Neural cell (in vitro differentiated cells): ENCODE measurements at regions not wholly inside any gene's neighbourhood (a gene's known extent, or its start where the extent isn't known, plus 50 kb on each side); places are given as distances from the start of the nearest gene placed in this dataset.

ENCODE experiments used
- H2AFZ ChIP-seq: fragments of 200-600, 300-800 bp; sonication (generic), shearing (Covaris generic); 2 replicates; pipeline ENCODE4 v1.6.0; 2014; ENCODE audit warnings: low read depth, mild to moderate bottlenecking, antibody characterized with exemption, low read length, moderate library complexity
- H3F3A ChIP-seq: fragments of 200-600 bp; shearing (Covaris generic); 2 replicates; pipeline ENCODE4 v1.6.1; 2016; ENCODE audit warnings: mild to moderate bottlenecking, moderate library complexity, mixed read lengths, antibody characterized with exemption, low read length; ENCODE audit not compliant: insufficient read depth, poor library complexity, severe bottlenecking
- H3K27ac ChIP-seq: fragments of 200-600, 300-800 bp; sonication (generic), shearing (Covaris generic); 2 replicates; pipeline ENCODE4 v1.5.1; 2014; ENCODE audit warnings: mild to moderate bottlenecking, low read length, moderate library complexity
- H3K27me3 ChIP-seq: fragments of 300-800, 200-600 bp; sonication (generic), shearing (Covaris generic); 2 replicates; pipeline ENCODE4 v1.6.0; 2014; ENCODE audit warnings: mild to moderate bottlenecking, low read depth, low read length, moderate library complexity; ENCODE audit not compliant: insufficient read depth
- H3K36me3 ChIP-seq: fragments of 300-800, 200-600 bp; sonication (generic), shearing (Covaris generic); 2 replicates; pipeline ENCODE4 v1.5.1; 2014; ENCODE audit warnings: mild to moderate bottlenecking, antibody characterized with exemption, low read length, moderate library complexity; ENCODE audit not compliant: insufficient read depth
- H3K4me2 ChIP-seq: fragments of 300-800, 200-600 bp; sonication (generic), shearing (Covaris generic); 2 replicates; pipeline ENCODE4 v1.6.0; 2014; ENCODE audit warnings: mild to moderate bottlenecking, low read length
- H3K4me3 ChIP-seq: fragments of 300-800, 200-600 bp; sonication (generic), shearing (Covaris generic); 2 replicates; pipeline ENCODE4 v1.5.1; 2014; ENCODE audit warnings: mild to moderate bottlenecking, low read length, moderate library complexity
- H3K79me2 ChIP-seq: fragments of 200-600 bp; shearing (Covaris generic); replicated peaks from 2 replicates; pipeline ENCODE4 v1.6.0; 2014; ENCODE audit warnings: mild to moderate bottlenecking, low read length, moderate library complexity; ENCODE audit not compliant: insufficient read depth
- H3K9ac ChIP-seq: fragments of 300-800, 200-600 bp; sonication (generic), shearing (Covaris generic); 2 replicates; pipeline ENCODE4 v1.6.1; 2016; ENCODE audit warnings: mild to moderate bottlenecking, low read length, mixed read lengths
- H3K9me2 ChIP-seq: fragments of 200-600 bp; shearing (Covaris generic); 2 replicates; pipeline ENCODE4 v1.6.1; 2016; ENCODE audit warnings: mild to moderate bottlenecking, low read length, mixed read lengths; ENCODE audit not compliant: insufficient read depth
- H3K9me3 ChIP-seq: fragments of 200-600, 300-800 bp; sonication (generic), shearing (Covaris generic); 2 replicates; pipeline ENCODE4 v1.6.1; 2016; ENCODE audit warnings: mild to moderate bottlenecking, mixed run types, low read length, moderate library complexity, mixed read lengths
- H4K20me1 ChIP-seq: fragments of 200-600 bp; shearing (Covaris generic); 2 replicates; pipeline ENCODE4 v1.6.1; 2016; ENCODE audit warnings: mild to moderate bottlenecking, mixed run types; ENCODE audit not compliant: insufficient read depth
- CTCF ChIP-seq: fragments of 450-650 bp; IDR thresholded peaks from 2 replicates; pipeline ENCODE4 v1.5.1; 2014; ENCODE audit warnings: antibody characterized with exemption, mild to moderate bottlenecking, moderate library complexity; ENCODE audit not compliant: poor library complexity, severe bottlenecking
- EP300 ChIP-seq: fragments of 450-650 bp; conservative IDR thresholded peaks from 2 replicates; pipeline ENCODE4 v1.6.1; 2014; ENCODE audit warnings: antibody characterized with exemption, mild to moderate bottlenecking, moderate library complexity; ENCODE audit not compliant: poor library complexity, severe bottlenecking
- EZH2 ChIP-seq: fragments of 200-600, 300-800 bp; shearing (Covaris generic), sonication (generic); IDR thresholded peaks from 2 replicates; pipeline ENCODE4 v1.6.1; 2014; ENCODE audit warnings: antibody characterized with exemption, low read length, borderline replicate concordance, mild to moderate bottlenecking; ENCODE audit not compliant: insufficient read depth, poor library complexity, severe bottlenecking
- MXI1 ChIP-seq: fragments of 450-650 bp; conservative IDR thresholded peaks from 2 replicates; pipeline ENCODE4 v1.6.1; 2014; ENCODE audit warnings: antibody characterized with exemption, mild to moderate bottlenecking; ENCODE audit not compliant: poor library complexity, severe bottlenecking
- POLR2AphosphoS5 ChIP-seq: IDR thresholded peaks from 2 replicates; pipeline ENCODE4 v1.6.1; 2012
- RAD21 ChIP-seq: fragments of 450-650 bp; conservative IDR thresholded peaks from 2 replicates; pipeline ENCODE4 v1.6.1; 2014; ENCODE audit warnings: antibody characterized with exemption, mild to moderate bottlenecking, moderate library complexity
- REST ChIP-seq: IDR thresholded peaks from 2 replicates; pipeline ENCODE4 v1.6.1; 2012; ENCODE audit warnings: borderline replicate concordance
- SMC3 ChIP-seq: fragments of 450-650 bp; conservative IDR thresholded peaks from 2 replicates; pipeline ENCODE4 v1.6.1; 2014; ENCODE audit warnings: antibody characterized with exemption, mild to moderate bottlenecking, moderate library complexity; ENCODE audit not compliant: poor library complexity
- TAF1 ChIP-seq: IDR thresholded peaks from 2 replicates; pipeline ENCODE4 v1.6.1; 2012; ENCODE audit warnings: low read depth

- no peaks in the 10 kb centered on the region for H3K9me3 ChIP-seq
- no peak overlapping the region for H2AFZ ChIP-seq
- H3K4me3 ChIP-seq = no peak overlapping the region
- no peak for TF ChIP-seq POLR2AphosphoS5
- H3F3A ChIP-seq = no peaks in the 10 kb centered on the region
- no peak overlapping the region for H3K27ac ChIP-seq
- no peaks in the 10 kb centered on the region for H4K20me1 ChIP-seq
- no peaks in the 10 kb centered on the region for H3K79me2 ChIP-seq
- H3K9ac ChIP-seq = no peak overlapping the region
- no peak overlapping the region for H3K4me2 ChIP-seq
- no peaks in the 10 kb centered on the region for H3K9me2 ChIP-seq
- H3K36me3 ChIP-seq = no peaks in the 10 kb centered on the region
- no peaks in the 10 kb centered on the region for H3K27me3 ChIP-seq
Observed at GRCh38 chr6:43967719-43968091, 159.5 kb downstream of the MRPL14 start.

- Histone ChIP-seq H3K79me2 (no peaks in the 10 kb centered on the region), H3K9me2 (no peaks in the 10 kb centered on the region), H3K36me3 (no peaks in the 10 kb centered on the region), H3K27me3 (no peaks in the 10 kb centered on the region), H3F3A (no peaks in the 10 kb centered on the region), H3K4me3 (no peak overlapping the region), H3K9ac (no peak overlapping the region), H3K27ac (no peak overlapping the region), H3K9me3 (no peaks in the 10 kb centered on the region), H2AFZ (no peak overlapping the region), H3K4me2 (no peak overlapping the region), H4K20me1 (no peaks in the 10 kb centered on the region)
- TF ChIP-seq MXI1 (no peak), EP300 (no peak), TAF1 (no peak), SMC3 (no peak), EZH2 (no peak), CTCF (no peak), REST (no peak), RAD21 (no peak), POLR2AphosphoS5 (no peak)
Observed at GRCh38 chr6:43966853-43967718, 160.2 kb downstream of the MRPL14 start.

- H3K79me2 ChIP-seq = no peaks in the 10 kb centered on the region
- TF ChIP-seq SMC3 (no peak), TAF1 (no peak), EP300 (no peak), REST (no peak), CTCF (no peak), POLR2AphosphoS5 (no peak), EZH2 (no peak), RAD21 (no peak), MXI1 (no peak)
- H3K27ac ChIP-seq = no peak overlapping the region
- H3K36me3 ChIP-seq = no peaks in the 10 kb centered on the region
- H3F3A ChIP-seq = no peaks in the 10 kb centered on the region
- H2AFZ ChIP-seq = no peak overlapping the region
- no peak overlapping the region for H3K4me2 ChIP-seq
- no peak overlapping the region for H3K9ac ChIP-seq
- H4K20me1 ChIP-seq = no peaks in the 10 kb centered on the region
- H3K9me3 ChIP-seq = no peaks in the 10 kb centered on the region
- H3K4me3 ChIP-seq = no peak overlapping the region
- H3K27me3 ChIP-seq = no peaks in the 10 kb centered on the region
- no peaks in the 10 kb centered on the region for H3K9me2 ChIP-seq
Observed at GRCh38 chr6:43966374-43966658, 160.9 kb downstream of the MRPL14 start.
